HL-60 (cell line): ENCODE measurements at regions not wholly inside any gene's neighbourhood (a gene's known extent, or its start where the extent isn't known, plus 50 kb on each side); places are given as distances from the start of the nearest gene placed in this dataset.

Source experiments
- DNase-seq, 2 experiments: peaks; one replicate each; pipeline ENCODE4 v3.0.0-alpha.2; 2010 to 2020; ENCODE audit warnings: low read depth in 1 of 2, low spot score in 1 of 2
- H3K27ac ChIP-seq: fragments of 250-450 bp; sonication (Bioruptor Pico); replicated peaks from 2 replicates; pipeline ENCODE4 v1.5.1; 2020; ENCODE audit warnings: mild to moderate bottlenecking, moderate library complexity
- H3K27me3 ChIP-seq: fragments of 250-450 bp; sonication (Bioruptor Pico); 2 replicates; pipeline ENCODE4 v1.5.1; 2021; ENCODE audit warnings: mild to moderate bottlenecking, moderate library complexity; ENCODE audit not compliant: insufficient read depth, poor library complexity, severe bottlenecking
- H3K4me3 ChIP-seq: replicated peaks from 2 replicates; pipeline ENCODE4 v1.5.1; 2011; ENCODE audit warnings: mild to moderate bottlenecking, control low read depth, low read length; ENCODE audit not compliant: insufficient read depth
- GABPA ChIP-seq: IDR thresholded peaks from 2 replicates; pipeline ENCODE4 v1.6.1; 2012; ENCODE audit warnings: low read depth
- POLR2AphosphoS5 ChIP-seq: IDR thresholded peaks from 2 replicates; pipeline ENCODE4 v1.6.1; 2012; ENCODE audit warnings: low read depth
- SPI1 ChIP-seq: IDR thresholded peaks from 2 replicates; pipeline ENCODE4 v1.6.1; 2012; ENCODE audit warnings: low read depth, mild to moderate bottlenecking, borderline replicate concordance
- TF ChIP-seq, protein P1 (sequence below): IDR thresholded peaks from one replicate; pipeline ENCODE4 v1.5.1; 2011; ENCODE audit warnings: low read length, control low read depth, inconsistent platforms; ENCODE audit not compliant: insufficient read depth
- TF ChIP-seq, protein P2 (sequence below): IDR thresholded peaks from 2 replicates; pipeline ENCODE4 v1.6.1; 2012; ENCODE audit warnings: low read depth; ENCODE audit not compliant: insufficient replicate concordance

DNA sequence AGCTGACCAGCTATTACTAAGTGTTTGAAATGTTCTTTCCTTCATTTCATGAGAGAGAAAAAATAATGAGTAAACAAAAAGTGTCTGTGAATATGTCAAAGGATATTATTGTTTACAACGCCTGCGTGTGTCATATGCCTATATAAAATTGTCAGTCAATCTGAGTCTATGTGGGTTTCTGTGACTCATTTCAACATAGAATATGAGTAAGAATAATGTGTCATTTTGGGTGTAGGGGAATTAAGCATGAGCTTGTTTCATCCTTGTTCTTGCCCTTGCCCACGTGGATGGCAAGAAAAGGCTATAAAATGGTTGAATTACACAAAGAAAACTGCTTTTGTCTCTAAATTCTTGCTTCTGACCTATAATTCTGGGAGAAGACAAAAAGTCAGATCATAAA is 466.0 kb downstream of the PTH2R start:
- Histone ChIP-seq H3K4me3 (no peak overlapping the region), H3K27me3 (no peaks in the 10 kb centered on the region), H3K27ac (no peak overlapping the region)
- TF ChIP-seq SPI1 (no peak), POLR2AphosphoS5 (no peak), GABPA (no peak)
- TF ChIP-seq, protein P1, sequence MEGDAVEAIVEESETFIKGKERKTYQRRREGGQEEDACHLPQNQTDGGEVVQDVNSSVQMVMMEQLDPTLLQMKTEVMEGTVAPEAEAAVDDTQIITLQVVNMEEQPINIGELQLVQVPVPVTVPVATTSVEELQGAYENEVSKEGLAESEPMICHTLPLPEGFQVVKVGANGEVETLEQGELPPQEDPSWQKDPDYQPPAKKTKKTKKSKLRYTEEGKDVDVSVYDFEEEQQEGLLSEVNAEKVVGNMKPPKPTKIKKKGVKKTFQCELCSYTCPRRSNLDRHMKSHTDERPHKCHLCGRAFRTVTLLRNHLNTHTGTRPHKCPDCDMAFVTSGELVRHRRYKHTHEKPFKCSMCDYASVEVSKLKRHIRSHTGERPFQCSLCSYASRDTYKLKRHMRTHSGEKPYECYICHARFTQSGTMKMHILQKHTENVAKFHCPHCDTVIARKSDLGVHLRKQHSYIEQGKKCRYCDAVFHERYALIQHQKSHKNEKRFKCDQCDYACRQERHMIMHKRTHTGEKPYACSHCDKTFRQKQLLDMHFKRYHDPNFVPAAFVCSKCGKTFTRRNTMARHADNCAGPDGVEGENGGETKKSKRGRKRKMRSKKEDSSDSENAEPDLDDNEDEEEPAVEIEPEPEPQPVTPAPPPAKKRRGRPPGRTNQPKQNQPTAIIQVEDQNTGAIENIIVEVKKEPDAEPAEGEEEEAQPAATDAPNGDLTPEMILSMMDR, result no peak
- TF ChIP-seq, protein P2, sequence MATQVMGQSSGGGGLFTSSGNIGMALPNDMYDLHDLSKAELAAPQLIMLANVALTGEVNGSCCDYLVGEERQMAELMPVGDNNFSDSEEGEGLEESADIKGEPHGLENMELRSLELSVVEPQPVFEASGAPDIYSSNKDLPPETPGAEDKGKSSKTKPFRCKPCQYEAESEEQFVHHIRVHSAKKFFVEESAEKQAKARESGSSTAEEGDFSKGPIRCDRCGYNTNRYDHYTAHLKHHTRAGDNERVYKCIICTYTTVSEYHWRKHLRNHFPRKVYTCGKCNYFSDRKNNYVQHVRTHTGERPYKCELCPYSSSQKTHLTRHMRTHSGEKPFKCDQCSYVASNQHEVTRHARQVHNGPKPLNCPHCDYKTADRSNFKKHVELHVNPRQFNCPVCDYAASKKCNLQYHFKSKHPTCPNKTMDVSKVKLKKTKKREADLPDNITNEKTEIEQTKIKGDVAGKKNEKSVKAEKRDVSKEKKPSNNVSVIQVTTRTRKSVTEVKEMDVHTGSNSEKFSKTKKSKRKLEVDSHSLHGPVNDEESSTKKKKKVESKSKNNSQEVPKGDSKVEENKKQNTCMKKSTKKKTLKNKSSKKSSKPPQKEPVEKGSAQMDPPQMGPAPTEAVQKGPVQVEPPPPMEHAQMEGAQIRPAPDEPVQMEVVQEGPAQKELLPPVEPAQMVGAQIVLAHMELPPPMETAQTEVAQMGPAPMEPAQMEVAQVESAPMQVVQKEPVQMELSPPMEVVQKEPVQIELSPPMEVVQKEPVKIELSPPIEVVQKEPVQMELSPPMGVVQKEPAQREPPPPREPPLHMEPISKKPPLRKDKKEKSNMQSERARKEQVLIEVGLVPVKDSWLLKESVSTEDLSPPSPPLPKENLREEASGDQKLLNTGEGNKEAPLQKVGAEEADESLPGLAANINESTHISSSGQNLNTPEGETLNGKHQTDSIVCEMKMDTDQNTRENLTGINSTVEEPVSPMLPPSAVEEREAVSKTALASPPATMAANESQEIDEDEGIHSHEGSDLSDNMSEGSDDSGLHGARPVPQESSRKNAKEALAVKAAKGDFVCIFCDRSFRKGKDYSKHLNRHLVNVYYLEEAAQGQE, result no peak
- DNase-seq, result no peak

DNA sequence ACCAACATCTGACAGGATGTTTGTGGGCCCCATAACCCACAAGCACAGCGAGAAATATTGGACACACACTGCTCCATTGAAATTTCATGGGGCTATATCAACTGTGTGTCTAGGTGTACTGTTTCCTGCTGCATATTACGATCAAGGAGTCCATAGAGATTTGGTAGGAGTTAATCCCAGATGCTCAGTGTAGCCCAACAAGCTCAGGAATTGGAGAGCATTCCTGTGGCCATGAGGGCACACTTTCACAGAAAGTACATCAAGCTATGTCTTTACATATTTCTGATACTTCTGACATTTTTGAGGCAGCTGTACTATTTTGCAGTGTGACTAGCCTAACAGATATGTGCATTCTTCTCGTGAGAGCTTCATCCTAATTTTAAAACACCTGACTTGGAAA is 473.1 kb downstream of the PTH2R start:
- TF ChIP-seq SPI1 (no peak), POLR2AphosphoS5 (no peak), GABPA (no peak)
- TF ChIP-seq, protein P1, result no peak
- TF ChIP-seq, protein P2, result no peak
- no peak overlapping the region for H3K4me3 ChIP-seq
- DNase-seq, result no peak

DNA sequence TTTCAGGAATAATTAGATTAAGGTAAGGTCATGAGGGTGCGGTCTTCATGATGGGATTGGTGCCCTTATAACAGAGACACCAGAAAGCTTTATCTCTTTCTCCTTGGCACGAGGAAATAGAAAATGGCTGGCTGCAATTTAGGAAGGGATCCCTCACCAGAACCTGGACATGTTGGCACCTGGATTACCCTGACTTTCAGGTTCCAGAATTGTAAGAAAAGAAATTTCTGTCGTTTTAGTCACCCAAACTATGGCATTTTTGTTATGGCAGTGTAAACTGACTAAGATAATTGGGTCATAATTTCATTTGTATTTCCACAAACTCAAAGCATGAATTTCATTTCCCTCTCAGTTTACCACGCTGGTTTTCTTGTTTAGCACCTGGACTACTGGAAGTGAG is 473.6 kb downstream of the PTH2R start:
- Histone ChIP-seq H3K27ac (no peak overlapping the region), H3K4me3 (no peak overlapping the region), H3K27me3 (no peaks in the 10 kb centered on the region)
- DNase-seq, result no peak
- TF ChIP-seq SPI1 (no peak), POLR2AphosphoS5 (no peak), GABPA (no peak)
- TF ChIP-seq, protein P1, result no peak
- TF ChIP-seq, protein P2, result no peak

More for the DNA sequence above, 473.1 kb downstream of the PTH2R start:
- Histone ChIP-seq H3K27ac (no peak overlapping the region), H3K27me3 (no peaks in the 10 kb centered on the region)
